Mucosa of rectum (tissue), 2 donors: ENCODE measurements at regions not wholly inside any gene's neighbourhood (a gene's known extent, or its start where the extent isn't known, plus 50 kb on each side); places are given as distances from the start of the nearest gene placed in this dataset.

Experiments used
- H3K27ac ChIP-seq, 2 donors: one replicate each; pipeline ENCODE4 v1.7.0; 2013; ENCODE audit warnings: inconsistent platforms in 2 of 2, low read depth in 2 of 2, low read length in 2 of 2
- H3K27me3 ChIP-seq, 2 donors: one replicate each; pipeline ENCODE4 v1.7.0; 2013; ENCODE audit warnings: low read length in 2 of 2; ENCODE audit not compliant: control insufficient read depth in 2 of 2, insufficient read depth in 2 of 2
- H3K36me3 ChIP-seq, 2 donors: one replicate each; pipeline ENCODE4 v1.7.0; 2013; ENCODE audit warnings: low read length in 2 of 2; ENCODE audit not compliant: control insufficient read depth in 2 of 2, insufficient read depth in 2 of 2
- H3K4me1 ChIP-seq, 2 donors: one replicate each; pipeline ENCODE4 v1.7.0; 2013; ENCODE audit warnings: low read length in 2 of 2, mild to moderate bottlenecking in 1 of 2; ENCODE audit not compliant: control insufficient read depth in 2 of 2, insufficient read depth in 2 of 2
- H3K4me3 ChIP-seq, 2 donors: one replicate each; pipeline ENCODE4 v1.7.0; 2013; ENCODE audit warnings: low read length in 2 of 2
- H3K9ac ChIP-seq, 2 donors: one replicate each; pipeline ENCODE4 v1.7.0; 2013; ENCODE audit warnings: low read length in 2 of 2, low read depth in 1 of 2, mild to moderate bottlenecking in 1 of 2
- H3K9me3 ChIP-seq, 2 donors: one replicate each; pipeline ENCODE4 v1.7.0; 2013; ENCODE audit warnings: low read length in 2 of 2; ENCODE audit not compliant: control insufficient read depth in 2 of 2
- donor health status: healthy.
- donor health status: Normal muscosa, but diverticular disease.

GRCh38 chr2:217045700-217046475 lies 186.0 kb upstream of the TNP1 start:
- peaks cover 0 to 5% of the 10 kb centered on the region in 2 donors for H3K4me1 ChIP-seq
- H3K27me3 ChIP-seq = no peaks in the 10 kb centered on the region
- no peak overlapping the region for H3K27ac ChIP-seq
- no peaks in the 10 kb centered on the region for H3K36me3 ChIP-seq
- no peaks in the 10 kb centered on the region for H3K9me3 ChIP-seq
- H3K9ac ChIP-seq = no peak overlapping the region
- H3K4me3 ChIP-seq = no peak overlapping the region

GRCh38 chr2:217040099-217040498 lies 180.2 kb upstream of the TNP1 start:
- H3K4me3 ChIP-seq = no peak overlapping the region
- H3K36me3 ChIP-seq = no peaks in the 10 kb centered on the region
- H3K27ac ChIP-seq = no peak overlapping the region
- H3K27me3 ChIP-seq = no peaks in the 10 kb centered on the region
- H3K9ac ChIP-seq = no peak overlapping the region
- no peaks in the 10 kb centered on the region for H3K4me1 ChIP-seq
- H3K9me3 ChIP-seq = no peaks in the 10 kb centered on the region

- no peaks in the 10 kb centered on the region for H3K9me3 ChIP-seq
- H3K27me3 ChIP-seq = no peaks in the 10 kb centered on the region
- H3K4me1 ChIP-seq = no peaks in the 10 kb centered on the region
- no peak overlapping the region for H3K27ac ChIP-seq
- no peaks in the 10 kb centered on the region for H3K36me3 ChIP-seq
- no peak overlapping the region for H3K4me3 ChIP-seq
- H3K9ac ChIP-seq = no peak overlapping the region
These were observed 178.1 kb upstream of the TNP1 start for GRCh38 chr2:217038001-217038400.

GRCh38 chr2:217037353-217037752 lies 177.5 kb upstream of the TNP1 start:
- no peak overlapping the region for H3K4me3 ChIP-seq
- H3K27me3 ChIP-seq = no peaks in the 10 kb centered on the region
- no peaks in the 10 kb centered on the region for H3K9me3 ChIP-seq
- H3K27ac ChIP-seq = no peak overlapping the region
- no peaks in the 10 kb centered on the region for H3K4me1 ChIP-seq
- H3K9ac ChIP-seq = no peak overlapping the region
- H3K36me3 ChIP-seq = no peaks in the 10 kb centered on the region

- no peak overlapping the region for H3K27ac ChIP-seq
These were observed 176.1 kb upstream of the TNP1 start for GRCh38 chr2:217035967-217036366.

GRCh38 chr2:217033186-217033585 lies 173.3 kb upstream of the TNP1 start:
- H3K36me3 ChIP-seq = no peaks in the 10 kb centered on the region
- no peaks in the 10 kb centered on the region for H3K9me3 ChIP-seq
- H3K27ac ChIP-seq = no peak overlapping the region
- no peak overlapping the region for H3K4me3 ChIP-seq
- H3K9ac ChIP-seq = no peak overlapping the region
- no peaks in the 10 kb centered on the region for H3K4me1 ChIP-seq
- H3K27me3 ChIP-seq = no peaks in the 10 kb centered on the region

More at GRCh38 chr2:217035967-217036366, 176.1 kb upstream of the TNP1 start:
- no peaks in the 10 kb centered on the region for H3K27me3 ChIP-seq
- no peaks in the 10 kb centered on the region for H3K36me3 ChIP-seq
- no peak overlapping the region for H3K4me3 ChIP-seq
- no peaks in the 10 kb centered on the region for H3K9me3 ChIP-seq
- no peak overlapping the region for H3K9ac ChIP-seq
- no peaks in the 10 kb centered on the region for H3K4me1 ChIP-seq

- H3K36me3 ChIP-seq = no peaks in the 10 kb centered on the region
- H3K27me3 ChIP-seq = no peaks in the 10 kb centered on the region
- H3K4me3 ChIP-seq = no peak overlapping the region
- no peaks in the 10 kb centered on the region for H3K9me3 ChIP-seq
- H3K4me1 ChIP-seq = no peaks in the 10 kb centered on the region
- no peak overlapping the region for H3K27ac ChIP-seq
- H3K9ac ChIP-seq = no peak overlapping the region
These were observed 171.6 kb upstream of the TNP1 start for GRCh38 chr2:217031445-217031844.

- no peaks in the 10 kb centered on the region for H3K36me3 ChIP-seq
- no peak overlapping the region for H3K27ac ChIP-seq
- no peaks in the 10 kb centered on the region for H3K9me3 ChIP-seq
- no peak overlapping the region for H3K4me3 ChIP-seq
- H3K27me3 ChIP-seq = no peaks in the 10 kb centered on the region
- no peak overlapping the region for H3K9ac ChIP-seq
- H3K4me1 ChIP-seq = no peaks in the 10 kb centered on the region
These were observed 170.2 kb upstream of the TNP1 start for GRCh38 chr2:217030081-217030480.

GRCh38 chr2:217028128-217028527 lies 168.3 kb upstream of the TNP1 start:
- no peaks in the 10 kb centered on the region for H3K36me3 ChIP-seq
- no peaks in the 10 kb centered on the region for H3K27me3 ChIP-seq
- H3K4me1 ChIP-seq = no peaks in the 10 kb centered on the region
- no peaks in the 10 kb centered on the region for H3K9me3 ChIP-seq
- no peak overlapping the region for H3K9ac ChIP-seq
- no peak overlapping the region for H3K27ac ChIP-seq
- no peak overlapping the region for H3K4me3 ChIP-seq

- no peak overlapping the region for H3K27ac ChIP-seq
- H3K9me3 ChIP-seq = no peaks in the 10 kb centered on the region
- H3K27me3 ChIP-seq = no peaks in the 10 kb centered on the region
- no peak overlapping the region for H3K4me3 ChIP-seq
- H3K4me1 ChIP-seq = no peaks in the 10 kb centered on the region
- no peak overlapping the region for H3K9ac ChIP-seq
- no peaks in the 10 kb centered on the region for H3K36me3 ChIP-seq
These were observed 167.6 kb upstream of the TNP1 start for GRCh38 chr2:217027414-217027813.
